H1 (cell line): ENCODE measurements at regions not wholly inside any gene's neighbourhood (a gene's known extent, or its start where the extent isn't known, plus 50 kb on each side); places are given as distances from the start of the nearest gene placed in this dataset.

Experiments used
- EZH2 ChIP-seq: fragments of 200-600 bp; sonication (generic); IDR thresholded peaks from 2 replicates; pipeline ENCODE4 v1.7.1; 2012; ENCODE audit warnings: low read depth, mild to moderate bottlenecking, moderate library complexity, low read length, inconsistent platforms; ENCODE audit not compliant: severe bottlenecking
- PHF8 ChIP-seq: fragments of 200-600 bp; sonication (generic); conservative IDR thresholded peaks from 2 replicates; pipeline ENCODE4 v1.7.1; 2012; ENCODE audit warnings: low read depth, mild to moderate bottlenecking, inconsistent platforms, low read length, moderate library complexity

- TF ChIP-seq EZH2 (no peak), PHF8 (no peak)
Measured at GRCh38 chrX:101736651-101737050, 77.0 kb upstream of the ARMCX2 start.
